ENCODE measurements at regions not wholly inside any gene's neighbourhood (a gene's known extent, or its start where the extent isn't known, plus 50 kb on each side); places are given as distances from the start of the nearest gene placed in this dataset.

- TF ChIP-seq SMC3 (IDR thresholded peaks at IDR 0.05; ENCODE audit: low read length) (no peak), CTCF (CRISPR knock-in tag; IDR thresholded peaks at IDR 0.05) (no peak), FOSL1 (CRISPR knock-in tag; IDR thresholded peaks at IDR 0.05; ENCODE audit: borderline replicate concordance) (no peak), EHMT2 (IDR thresholded peaks at IDR 0.05; ENCODE audit: borderline replicate concordance, low read depth, low read length) (no peak), CHD4 (IDR thresholded peaks at IDR 0.05; ENCODE audit: borderline replicate concordance, low read length) (no peak), MBD4 (IDR thresholded peaks at IDR 0.05; ENCODE audit: borderline replicate concordance, low read length) (no peak), DPF2 (CRISPR knock-in tag; IDR thresholded peaks at IDR 0.05; ENCODE audit: borderline replicate concordance, low read depth) (no peak), ESRRA (CRISPR knock-in tag; IDR thresholded peaks at IDR 0.05; ENCODE audit: low read depth) (no peak), NFATC3 (CRISPR knock-in tag; IDR thresholded peaks at IDR 0.05) (no peak), MAX (IDR thresholded peaks at IDR 0.05) (no peak), NCOA2 (CRISPR knock-in tag; IDR thresholded peaks at IDR 0.05) (no peak), CEBPB (IDR thresholded peaks at IDR 0.05; ENCODE audit: borderline replicate concordance, low read depth, low read length) (no peak), NFYB (CRISPR knock-in tag; IDR thresholded peaks at IDR 0.05) (no peak)
- TF ChIP-seq, protein P1, sequence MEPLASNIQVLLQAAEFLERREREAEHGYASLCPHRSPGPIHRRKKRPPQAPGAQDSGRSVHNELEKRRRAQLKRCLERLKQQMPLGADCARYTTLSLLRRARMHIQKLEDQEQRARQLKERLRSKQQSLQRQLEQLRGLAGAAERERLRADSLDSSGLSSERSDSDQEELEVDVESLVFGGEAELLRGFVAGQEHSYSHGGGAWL (CRISPR knock-in tag; IDR thresholded peaks at IDR 0.05) = no peak
These were observed 217.7 kb downstream of the HAO1 start for GRCh38 chr20:7722564-7722963.
